Small intestine (tissue), 7 donors: ENCODE measurements at regions not wholly inside any gene's neighbourhood (a gene's known extent, or its start where the extent isn't known, plus 50 kb on each side); places are given as distances from the start of the nearest gene placed in this dataset.
A peak's percentile ranks its signal among the peaks of the same experiment; 100 is the strongest.
"Not testable (repeated sequence)": the region's sequence is repeated elsewhere in the genome, so short reads cannot be mapped to it uniquely, and the experiment has no call there.

Source experiments
- DNase-seq, 2 donors: peaks; one replicate each; pipeline versions ENCODE4 v3.0.0 to v3.0.0-alpha.2; 2013
- FAIRE-seq: peaks from 2 replicates; lab custom pipeline; 2012; peaks lifted over from hg19 to GRCh38; lab: Jason Lieb, UNC
- H3K27ac ChIP-seq, 3 donors: one replicate each; pipeline ENCODE4 v1.5.1; 2013; ENCODE audit warnings: low read length in 2 of 3, mild to moderate bottlenecking in 2 of 3, control low read depth in 1 of 3, inconsistent platforms in 1 of 3, low read depth in 1 of 3, moderate library complexity in 1 of 3
- H3K27me3 ChIP-seq, 3 donors: one replicate each; pipeline ENCODE4 v1.6.1; 2013; ENCODE audit warnings: low read length in 3 of 3, inconsistent platforms in 1 of 3; ENCODE audit not compliant: control insufficient read depth in 3 of 3, insufficient read depth in 3 of 3
- H3K36me3 ChIP-seq, 3 donors: one replicate each; pipeline ENCODE4 v1.6.1; 2013; ENCODE audit warnings: low read length in 3 of 3, inconsistent platforms in 1 of 3, low read depth in 1 of 3, mild to moderate bottlenecking in 1 of 3, moderate library complexity in 1 of 3; ENCODE audit not compliant: control insufficient read depth in 3 of 3, insufficient read depth in 2 of 3
- H3K4me1 ChIP-seq, 3 donors: one replicate each; pipeline ENCODE4 v1.6.1; 2013; ENCODE audit warnings: low read length in 2 of 3, inconsistent platforms in 1 of 3, low read depth in 1 of 3, mild to moderate bottlenecking in 1 of 3, moderate library complexity in 1 of 3; ENCODE audit not compliant: control insufficient read depth in 3 of 3, insufficient read depth in 2 of 3
- H3K4me3 ChIP-seq, 3 donors: one replicate each; pipeline ENCODE4 v1.5.1; 2013; ENCODE audit warnings: low read length in 3 of 3, control low read depth in 1 of 3, inconsistent platforms in 1 of 3, low read depth in 1 of 3, mild to moderate bottlenecking in 1 of 3, moderate library complexity in 1 of 3
- H3K9me3 ChIP-seq, 2 donors: one replicate each; pipeline ENCODE4 v1.6.1; 2013; ENCODE audit warnings: low read depth in 1 of 2, low read length in 1 of 2; ENCODE audit not compliant: control insufficient read depth in 2 of 2, insufficient read depth in 1 of 2
- WGBS, 3 donors: extraction: QIAGEN DNeasy Blood & Tissue Kit; methylation state at CpG; one replicate each; pipeline ENCODE4 v1.1.7; 2013; 5-methylcytosine and 5-hydroxymethylcytosine counted together
- donor health status: healthy with polysubstance abuse.
- donor health status: control.
- donor health status: control.
- donor health status: Bipolar disorder and iron deficiency.
- donor health status: healthy.

DNA sequence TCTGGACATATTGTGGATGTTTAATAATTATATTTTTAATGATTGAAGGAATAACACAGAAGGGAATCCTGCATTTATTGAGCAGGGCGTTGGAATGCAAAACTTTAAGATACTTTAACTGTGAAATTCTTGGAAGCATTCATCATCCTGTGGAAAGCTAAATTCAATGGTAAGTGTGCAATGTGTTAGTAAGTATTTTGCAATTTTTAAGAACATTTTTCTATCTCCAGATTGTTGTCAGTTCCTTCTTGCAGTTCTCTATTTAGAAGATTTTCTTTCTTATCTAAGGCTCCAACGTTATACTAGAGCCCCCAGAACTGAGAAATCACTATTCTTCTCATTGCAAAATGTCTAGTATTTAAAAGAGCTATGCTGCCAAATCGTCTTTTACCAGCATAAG lies 132.2 kb upstream of the TSC22D2 start:
- no peaks in the 10 kb centered on the region for H3K27me3 ChIP-seq
- H3K9me3 ChIP-seq: peaks cover 0 to 3% of the 10 kb centered on the region in 2 donors
- FAIRE-seq (no peak), DNase-seq (no peak)
- H3K4me3 ChIP-seq: no peak overlapping the region
- 60 to 73% (median 65%) methylated on average over 3 of the region's 3 CpGs for WGBS, 3 donors
- H3K4me1 ChIP-seq: peaks cover 2 to 24% (median 4%) of the 10 kb centered on the region in 3 donors
- no peak overlapping the region for H3K27ac ChIP-seq
- no peaks in the 10 kb centered on the region for H3K36me3 ChIP-seq

DNA sequence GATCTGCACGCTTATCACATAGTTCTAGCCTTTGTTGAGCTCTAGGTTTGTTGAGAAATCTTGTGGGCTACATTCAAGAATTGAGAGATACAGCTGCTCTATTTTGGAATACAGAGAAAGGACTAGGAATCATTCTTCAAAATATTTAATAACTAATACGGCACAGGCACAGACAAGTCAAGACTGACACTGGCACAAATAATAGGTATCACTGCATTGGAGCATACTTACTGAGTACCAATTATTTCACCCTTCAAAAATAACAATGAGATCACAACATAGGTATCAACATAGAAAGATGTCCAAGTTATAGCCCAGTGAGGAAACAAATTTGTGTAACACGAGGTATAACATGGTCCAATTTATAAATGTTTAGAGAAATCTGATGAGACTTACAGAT lies 133.7 kb upstream of the TSC22D2 start:
- no peaks in the 10 kb centered on the region for H3K27me3 ChIP-seq
- no peak overlapping the region for H3K27ac ChIP-seq
- DNase-seq: no peak
- 92% methylated on average over 3 of the region's 3 CpGs for WGBS, 3 donors
- H3K36me3 ChIP-seq: no peaks in the 10 kb centered on the region
- no peaks in the 10 kb centered on the region for H3K9me3 ChIP-seq
- peaks cover 2 to 36% (median 4%) of the 10 kb centered on the region in 3 donors for H3K4me1 ChIP-seq
- H3K4me3 ChIP-seq: no peak overlapping the region
- no peak for FAIRE-seq

- DNase-seq (no peak), FAIRE-seq (no peak)
- WGBS, 3 donors: 79 to 84% (median 83%) methylated on average over 2 of the region's 2 CpGs
- H3K36me3 ChIP-seq: no peaks in the 10 kb centered on the region
- H3K4me1 ChIP-seq: peaks cover 0 to 37% (median 4%) of the 10 kb centered on the region in 3 donors
- H3K27me3 ChIP-seq: no peaks in the 10 kb centered on the region
- H3K9me3 ChIP-seq: no peaks in the 10 kb centered on the region
- no peak overlapping the region for H3K27ac ChIP-seq
- no peak overlapping the region for H3K4me3 ChIP-seq
Measured at GRCh38 chr3:150273396-150273795, 134.7 kb upstream of the TSC22D2 start.

DNA sequence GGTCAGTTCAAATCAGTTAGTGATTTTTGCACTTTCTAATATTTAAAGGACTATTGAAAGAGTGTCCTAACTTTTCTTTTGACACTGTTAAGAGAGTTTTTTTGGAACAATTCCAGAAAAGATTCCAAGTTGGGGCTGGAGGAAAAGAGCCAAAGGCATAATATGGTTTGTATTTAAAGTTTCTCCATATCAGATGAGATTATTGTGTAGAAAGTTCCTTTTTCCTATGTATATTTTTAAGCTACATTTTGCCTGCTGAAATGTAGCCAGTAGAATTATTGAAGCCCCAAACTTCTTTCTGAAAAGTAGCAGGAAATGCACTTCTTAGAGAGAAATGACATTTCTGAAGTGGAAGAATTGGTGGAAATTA lies 136.5 kb upstream of the TSC22D2 start:
- Histone ChIP-seq H3K9me3 (no peaks in the 10 kb centered on the region), H3K27me3 (no peaks in the 10 kb centered on the region), H3K4me1 (peaks cover 0 to 42% (median 2%) of the 10 kb centered on the region in 3 donors), H3K4me3 (no peak overlapping the region), H3K27ac (peak overlapping the region in 1 of 3 donors; percentile 65), H3K36me3 (no peaks in the 10 kb centered on the region)
- DNase-seq (no peak), FAIRE-seq (no peak)

DNA sequence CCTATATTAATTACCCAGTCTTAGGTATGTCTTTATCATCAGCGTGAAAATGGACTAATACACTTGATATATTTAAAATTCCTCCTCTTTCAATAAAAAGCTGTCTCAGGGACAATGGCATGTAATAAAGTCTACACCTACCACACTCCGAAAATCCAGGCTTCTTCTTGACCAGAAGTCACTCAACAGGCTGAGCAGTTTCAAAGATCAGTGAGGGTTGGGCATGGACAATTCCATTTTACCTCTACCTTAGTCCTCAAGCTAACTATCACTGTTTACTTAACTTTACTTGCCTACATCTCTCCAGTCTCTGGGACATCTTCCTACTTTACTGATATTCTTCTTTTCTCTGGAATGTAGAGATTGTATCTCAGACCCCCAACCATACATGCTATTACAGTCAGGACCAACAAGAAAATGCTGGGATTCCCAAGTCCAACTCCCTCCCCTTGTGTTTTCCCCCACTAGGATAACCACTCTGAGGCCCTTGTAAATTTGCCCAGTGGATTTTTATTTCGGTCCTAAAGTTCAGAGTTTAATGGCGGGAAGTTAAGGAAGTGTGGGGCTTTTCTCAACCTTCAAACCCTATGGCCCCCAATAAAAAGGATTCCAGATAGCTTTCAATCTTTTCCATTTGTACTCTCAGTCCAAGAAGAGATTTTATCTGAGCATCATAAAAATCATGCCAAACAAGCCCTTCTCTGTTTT lies 137.1 kb upstream of the TSC22D2 start:
- no peaks in the 10 kb centered on the region for H3K36me3 ChIP-seq
- DNase-seq (peak; percentile 79 to 83), FAIRE-seq (no peak)
- 16 to 61% (median 43%) methylated on average over 4 of the region's 4 CpGs for whole genome bisulfite sequencing, 3 donors
- H3K9me3 ChIP-seq: no peaks in the 10 kb centered on the region
- H3K4me1 ChIP-seq: peaks cover 0 to 42% (median 2%) of the 10 kb centered on the region in 3 donors
- no peak overlapping the region for H3K4me3 ChIP-seq
- no peaks in the 10 kb centered on the region for H3K27me3 ChIP-seq
- H3K27ac ChIP-seq: peak overlapping the region in 1 of 3 donors; percentile 65

DNA sequence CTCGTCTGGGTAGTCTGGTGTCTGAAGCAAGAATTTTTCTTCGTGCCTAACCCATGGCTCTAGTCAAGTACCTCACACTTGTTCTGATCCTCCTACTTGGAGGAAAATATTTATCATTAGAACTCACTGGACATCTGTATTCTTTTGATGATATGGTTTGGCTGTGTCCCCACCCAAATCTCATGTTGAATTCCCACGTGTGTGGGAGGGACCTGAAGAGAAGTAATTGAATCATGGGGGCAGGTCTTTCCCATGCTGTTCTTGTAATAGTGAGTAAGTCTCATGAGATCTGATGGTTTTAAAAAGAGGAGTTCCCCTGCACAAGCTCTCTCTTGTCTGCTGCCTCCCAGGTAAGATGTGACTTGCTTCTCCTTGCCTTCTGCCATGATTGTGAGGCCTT lies 137.7 kb upstream of the TSC22D2 start:
- not testable (repeated sequence) for FAIRE-seq, H3K4me3 ChIP-seq, H3K27me3 ChIP-seq, DNase-seq, H3K36me3 ChIP-seq, H3K9me3 ChIP-seq
- WGBS, 3 donors: 61 to 76% (median 69%) methylated on average over 3 of the region's 3 CpGs
- peaks cover 0 to 42% (median 2%) of the 10 kb centered on the region in 3 donors for H3K4me1 ChIP-seq
- H3K27ac ChIP-seq: peak overlapping the region in 1 of 3 donors; percentile 65

DNA sequence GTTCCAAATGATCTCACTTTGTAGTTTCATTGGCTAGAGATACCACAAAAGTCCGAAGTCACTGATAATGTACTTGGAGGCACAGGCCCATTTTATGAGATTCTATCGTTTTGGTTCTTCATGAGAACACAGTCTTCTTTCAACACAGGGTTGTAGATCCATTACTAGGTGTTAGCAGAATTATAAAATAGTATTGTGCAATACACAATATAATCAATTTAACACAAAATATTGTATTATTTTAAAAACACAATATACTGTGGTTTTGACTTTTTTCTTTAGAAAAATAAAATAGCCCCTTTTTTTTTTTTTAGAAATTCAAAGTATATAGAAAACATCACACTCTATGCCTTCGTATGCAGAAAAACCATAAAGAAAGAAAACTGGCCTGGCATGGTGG lies 138.6 kb upstream of the TSC22D2 start:
- no peaks in the 10 kb centered on the region for H3K36me3 ChIP-seq
- H3K9me3 ChIP-seq: no peaks in the 10 kb centered on the region
- FAIRE-seq: no peak
- no peaks in the 10 kb centered on the region for H3K27me3 ChIP-seq
- WGBS, 3 donors: 36 to 71% (median 53%) methylated on average over 3 of the region's 3 CpGs
- peak overlapping the region in 2 of 3 donors; percentile 55 to 72 for H3K27ac ChIP-seq
- no peak for DNase-seq
- H3K4me1 ChIP-seq: peaks cover 0 to 42% (median 2%) of the 10 kb centered on the region in 3 donors
- H3K4me3 ChIP-seq: no peak overlapping the region

- no peaks in the 10 kb centered on the region for H3K9me3 ChIP-seq
- FAIRE-seq (no peak), DNase-seq (peak; percentile 88 to 90)
- no peaks in the 10 kb centered on the region for H3K36me3 ChIP-seq
- H3K27ac ChIP-seq: peak overlapping the region in 2 of 3 donors; percentile 55 to 72
- no peaks in the 10 kb centered on the region for H3K27me3 ChIP-seq
- H3K4me1 ChIP-seq: peaks cover 0 to 42% (median 2%) of the 10 kb centered on the region in 3 donors
- WGBS, 3 donors: 34 to 62% (median 47%) methylated on average over 6 of the region's 6 CpGs
- H3K4me3 ChIP-seq: no peak overlapping the region
Measured at GRCh38 chr3:150268426-150269391, 139.4 kb upstream of the TSC22D2 start.
